Mammary epithelial cell (primary cell): ENCODE measurements at regions not wholly inside any gene's neighbourhood (a gene's known extent, or its start where the extent isn't known, plus 50 kb on each side); places are given as distances from the start of the nearest gene placed in this dataset.

Source experiments
- CTCF ChIP-seq, 2 donors: IDR thresholded peaks in 1 of 2; conservative IDR thresholded peaks in 1 of 2; 2 replicates each; pipeline ENCODE4 v1.5.1; 2011 to 2012; ENCODE audit warnings: inconsistent platforms in 2 of 2, low read length in 2 of 2, mild to moderate bottlenecking in 2 of 2, control low read depth in 1 of 2, low read depth in 1 of 2; ENCODE audit not compliant: insufficient read depth in 1 of 2; ENCODE audit errors: extremely low read depth in 1 of 2
- EZH2 ChIP-seq: IDR thresholded peaks from 2 replicates; pipeline ENCODE4 v1.6.1; 2012; ENCODE audit warnings: low read length, inconsistent platforms, borderline replicate concordance

DNA sequence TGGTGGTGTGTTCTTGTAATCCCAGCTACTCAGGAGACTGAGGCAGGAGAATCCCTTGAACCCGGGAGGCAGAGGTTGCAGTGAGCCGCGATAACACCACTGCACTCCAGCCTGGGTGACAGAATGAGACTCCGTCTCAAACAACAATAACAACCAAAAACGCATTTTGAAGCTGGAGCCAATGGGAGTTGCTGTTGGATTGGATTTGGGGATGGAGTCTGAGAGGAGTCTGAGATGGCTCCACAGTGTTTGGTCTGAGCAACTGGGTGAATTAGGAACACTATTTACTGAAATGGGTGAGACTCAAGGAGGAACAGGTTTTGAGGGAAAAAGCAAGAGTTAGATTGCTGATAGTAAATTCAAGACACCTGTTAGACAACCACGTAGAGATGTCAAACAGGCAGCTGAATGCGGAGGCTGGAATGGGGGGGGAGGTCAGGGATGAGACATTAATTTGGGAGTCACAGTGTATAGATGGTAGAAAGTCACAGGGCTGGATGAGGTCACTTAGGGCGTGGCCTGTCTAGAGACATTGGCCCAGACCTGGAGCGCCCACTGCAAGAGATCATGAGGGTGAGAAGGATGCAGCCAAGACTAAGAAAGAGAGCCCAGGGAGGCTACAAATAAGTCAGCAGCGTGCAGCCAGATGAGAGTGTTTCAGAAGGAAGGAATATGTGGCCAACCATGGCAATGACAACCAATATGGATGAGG lies 56.4 kb downstream of the CYCS start:
- TF ChIP-seq CTCF (conservative IDR thresholded peaks at IDR 0.05 in 1 of 2, IDR thresholded peaks at IDR 0.05 in 1 of 2; ENCODE audit: extremely low read depth in 1 of 2, insufficient read depth in 1 of 2, low read depth in 1 of 2, low read length in 2 of 2): no peak
- no peak for TF ChIP-seq EZH2
